H9 (cell line): ENCODE measurements at regions not wholly inside any gene's neighbourhood (a gene's known extent, or its start where the extent isn't known, plus 50 kb on each side); places are given as distances from the start of the nearest gene placed in this dataset.

Experiments
- DNase-seq: peaks from one replicate; pipeline ENCODE4 v3.0.0-alpha.2; 2017
- H2AFZ ChIP-seq: one replicate; pipeline ENCODE4 v1.6.1; 2013; ENCODE audit warnings: mild to moderate bottlenecking, low read length, control low read depth, moderate library complexity
- H2AK5ac ChIP-seq: 2 replicates; pipeline ENCODE4 v1.6.1; 2013; ENCODE audit warnings: low read length, control low read depth, mixed read lengths; ENCODE audit not compliant: insufficient read length
- H2BK120ac ChIP-seq: one replicate; pipeline ENCODE4 v1.6.1; 2013; ENCODE audit warnings: low read depth, mild to moderate bottlenecking, low read length, control low read depth, inconsistent platforms; ENCODE audit not compliant: poor library complexity, severe bottlenecking
- H2BK12ac ChIP-seq: 2 replicates; pipeline ENCODE4 v1.6.1; 2013; ENCODE audit warnings: low read length, control low read depth, mixed read lengths, low read depth; ENCODE audit not compliant: insufficient read length
- H2BK15ac ChIP-seq: 2 replicates; pipeline ENCODE4 v1.6.1; 2013; ENCODE audit warnings: low read depth, low read length, control low read depth
- H2BK20ac ChIP-seq: one replicate; pipeline ENCODE4 v1.6.1; 2013; ENCODE audit warnings: low read depth, mild to moderate bottlenecking, low read length, control low read depth, inconsistent platforms; ENCODE audit not compliant: poor library complexity, severe bottlenecking
- H2BK5ac ChIP-seq: 2 replicates; pipeline ENCODE4 v1.6.1; 2013; ENCODE audit warnings: low read length, control low read depth, mixed read lengths; ENCODE audit not compliant: insufficient read length
- H3K14ac ChIP-seq: 2 replicates; pipeline ENCODE4 v1.6.1; 2013; ENCODE audit warnings: low read length, control low read depth; ENCODE audit not compliant: insufficient read depth
- H3K18ac ChIP-seq: 2 replicates; pipeline ENCODE4 v1.6.1; 2013; ENCODE audit warnings: low read depth, mild to moderate bottlenecking, mixed read lengths, low read length, control low read depth; ENCODE audit not compliant: insufficient read length
- H3K23ac ChIP-seq: 2 replicates; pipeline ENCODE4 v1.6.1; 2013; ENCODE audit warnings: low read length, control low read depth, mixed read lengths, low read depth; ENCODE audit not compliant: insufficient read length
- H3K23me2 ChIP-seq: 2 replicates; pipeline ENCODE4 v1.6.1; 2013; ENCODE audit warnings: low read depth, mild to moderate bottlenecking, mixed read lengths, low read length, control low read depth; ENCODE audit not compliant: insufficient read length, poor library complexity, severe bottlenecking
- H3K27ac ChIP-seq: 2 replicates; pipeline ENCODE4 v1.5.1; 2013; ENCODE audit warnings: low read length, control low read depth, mixed read lengths, low read depth; ENCODE audit not compliant: insufficient read length
- H3K27me3 ChIP-seq: 2 replicates; pipeline ENCODE4 v1.6.1; 2013; ENCODE audit warnings: low read length, control low read depth, inconsistent platforms; ENCODE audit not compliant: insufficient read depth
- H3K4ac ChIP-seq: 2 replicates; pipeline ENCODE4 v1.6.1; 2013; ENCODE audit warnings: low read depth, mild to moderate bottlenecking, control low read depth, inconsistent platforms, low read length, moderate library complexity
- H3K4me1 ChIP-seq: 2 replicates; pipeline ENCODE4 v1.6.1; 2013; ENCODE audit warnings: low read length, control low read depth, inconsistent platforms; ENCODE audit not compliant: insufficient read depth
- H3K4me2 ChIP-seq: 2 replicates; pipeline ENCODE4 v1.6.1; 2013; ENCODE audit warnings: low read length, control low read depth, mixed read lengths; ENCODE audit not compliant: insufficient read length, insufficient read depth
- H3K56ac ChIP-seq: 2 replicates; pipeline ENCODE4 v1.6.1; 2013; ENCODE audit warnings: low read depth, mild to moderate bottlenecking, mixed read lengths, low read length, control low read depth; ENCODE audit not compliant: insufficient read length
- H3K79me1 ChIP-seq: 2 replicates; pipeline ENCODE4 v1.6.1; 2013; ENCODE audit warnings: low read depth, mild to moderate bottlenecking, moderate library complexity, low read length, control low read depth, inconsistent platforms; ENCODE audit not compliant: insufficient read depth, poor library complexity, severe bottlenecking
- H3K79me2 ChIP-seq: 2 replicates; pipeline ENCODE4 v1.6.1; 2013; ENCODE audit warnings: low read length, control low read depth, inconsistent platforms; ENCODE audit not compliant: insufficient read depth
- H3K9ac ChIP-seq: 2 replicates; pipeline ENCODE4 v1.6.1; 2013; ENCODE audit warnings: low read length, control low read depth, mixed read lengths; ENCODE audit not compliant: insufficient read length; ENCODE audit errors: extremely low read depth
- H3K9me3 ChIP-seq: one replicate; pipeline ENCODE4 v1.6.1; 2013; ENCODE audit warnings: low read depth, low read length, inconsistent platforms; ENCODE audit not compliant: control insufficient read depth
- H3T11ph ChIP-seq: one replicate; pipeline ENCODE4 v1.6.1; 2013; ENCODE audit warnings: mild to moderate bottlenecking, low read length, control low read depth, inconsistent platforms
- H4K20me1 ChIP-seq: one replicate; pipeline ENCODE4 v1.6.1; 2013; ENCODE audit not compliant: control insufficient read depth, insufficient read length, insufficient read depth
- H4K5ac ChIP-seq: 2 replicates; pipeline ENCODE4 v1.6.1; 2013; ENCODE audit warnings: low read depth, mild to moderate bottlenecking, mixed read lengths, low read length, control low read depth; ENCODE audit not compliant: insufficient read length
- H4K8ac ChIP-seq: replicated peaks from 2 replicates; pipeline ENCODE4 v1.6.1; 2013; ENCODE audit warnings: low read length, control low read depth, mixed read lengths, low read depth; ENCODE audit not compliant: insufficient read length
- H4K91ac ChIP-seq: 2 replicates; pipeline ENCODE4 v1.6.1; 2013; ENCODE audit warnings: low read depth, mild to moderate bottlenecking, moderate library complexity, mixed read lengths, low read length, control low read depth; ENCODE audit not compliant: insufficient read length
- H3K27ac Mint-ChIP-seq, 3 experiments: 2 replicates in 2 of 3; 3 replicates in 1 of 3; pipeline ENCODE4 v1.8.0; 2020 to 2021; ENCODE audit warnings: mixed read lengths in 3 of 3, mild to moderate bottlenecking in 1 of 3, moderate library complexity in 1 of 3
- H3K27me3 Mint-ChIP-seq: 2 replicates; pipeline ENCODE4 v1.8.0; 2021; ENCODE audit warnings: low read depth, mild to moderate bottlenecking, moderate library complexity, mixed read lengths
- H3K36me3 Mint-ChIP-seq, 3 experiments: 2 replicates in 2 of 3; 3 replicates in 1 of 3; pipeline ENCODE4 v1.8.0; 2020 to 2021; ENCODE audit warnings: low read depth in 3 of 3, mixed read lengths in 3 of 3; ENCODE audit not compliant: insufficient read depth in 1 of 3
- H3K4me1 Mint-ChIP-seq, 2 experiments: 2 replicates each; pipeline ENCODE4 v1.8.0; 2020; ENCODE audit warnings: mixed read lengths in 2 of 2
- H3K4me3 Mint-ChIP-seq, 2 experiments: 2 replicates in 1 of 2; 3 replicates in 1 of 2; pipeline ENCODE4 v1.8.0; 2020 to 2021; ENCODE audit warnings: mild to moderate bottlenecking in 2 of 2, mixed read lengths in 2 of 2, moderate library complexity in 1 of 2
- H3K9me3 Mint-ChIP-seq, 2 experiments: 2 replicates in 1 of 2; 3 replicates in 1 of 2; pipeline ENCODE4 v1.8.0; 2020; ENCODE audit warnings: mild to moderate bottlenecking in 2 of 2, mixed read lengths in 2 of 2, moderate library complexity in 1 of 2
- CTCF ChIP-seq: fragments of 200-600 bp; sonication (generic); conservative IDR thresholded peaks from 3 replicates; pipeline ENCODE4 v1.8.0; 2021; ENCODE audit warnings: antibody characterized with exemption, mild to moderate bottlenecking

GRCh38 chr3:168407381-168407780 is 311.7 kb upstream of the GOLIM4 start:
- Histone ChIP-seq H3K79me2 (no peaks in the 10 kb centered on the region), H3T11ph (no peak overlapping the region), H2AFZ (no peak overlapping the region), H3K27ac (no peak overlapping the region), H3K23me2 (no peaks in the 10 kb centered on the region), H2BK12ac (no peak overlapping the region), H3K4me2 (no peak overlapping the region), H3K23ac (no peak overlapping the region), H4K8ac (no peak overlapping the region), H2BK20ac (no peak overlapping the region), H3K27me3 (no peaks in the 10 kb centered on the region), H4K91ac (no peak overlapping the region), H4K5ac (no peak overlapping the region), H2BK5ac (no peak overlapping the region), H3K79me1 (no peaks in the 10 kb centered on the region), H2BK120ac (no peak overlapping the region), H3K14ac (no peak overlapping the region), H3K18ac (no peak overlapping the region), H4K20me1 (no peaks in the 10 kb centered on the region), H3K9me3 (no peaks in the 10 kb centered on the region), H3K9ac (no peak overlapping the region), H2BK15ac (no peak overlapping the region), H3K4me1 (peaks cover 4% of the 10 kb centered on the region; the same call in 1 of the 2 replicates), H3K56ac (no peak overlapping the region), H3K4ac (no peak overlapping the region), H2AK5ac (no peak overlapping the region)
- Mint-ChIP-seq H3K4me1 (peaks cover 5% of the 10 kb centered on the region in 2 experiments), H3K27ac (peak overlapping the region; percentile 61 to 87 (median 62); a peak in 6 of 7 replicates), H3K9me3 (peaks cover 0 to 2% of the 10 kb centered on the region in 2 experiments; a peak in 1 of 5 replicates), H3K4me3 (no peak overlapping the region), H3K36me3 (no peaks in the 10 kb centered on the region; a peak in 1 of 7 replicates), H3K27me3 (no peaks in the 10 kb centered on the region)
- no peak for DNase-seq
- TF ChIP-seq CTCF: no peak
